ENCODE measurements at regions not wholly inside any gene's neighbourhood (a gene's known extent, or its start where the extent isn't known, plus 50 kb on each side); places are given as distances from the start of the nearest gene placed in this dataset.
"Not testable (repeated sequence)": the region's sequence is repeated elsewhere in the genome, so short reads cannot be mapped to it uniquely, and the experiment has no call there.

- no peak for DNase-seq
Observed at GRCh38 chr18:43341014-43341413, 63.7 kb upstream of the SYT4 start.

- DNase-seq, result no peak
Observed at GRCh38 chr18:43350176-43350575, 72.9 kb upstream of the SYT4 start.

- no peak for DNase-seq
Observed at GRCh38 chr18:43364535-43364934, 87.2 kb upstream of the SYT4 start.

GRCh38 chr18:43367895-43368294, 90.6 kb upstream of the SYT4 start:
- no peak for DNase-seq

GRCh38 chr18:43369311-43369710, 92.0 kb upstream of the SYT4 start:
- DNase-seq, result not testable (repeated sequence)

- no peak for DNase-seq
Observed at GRCh38 chr18:43372773-43373172, 95.5 kb upstream of the SYT4 start.

- DNase-seq, result no peak
Observed at GRCh38 chr18:43380104-43380672, 102.9 kb upstream of the SYT4 start.

GRCh38 chr18:43382641-43383403, 105.5 kb upstream of the SYT4 start:
- DNase-seq, result no peak

GRCh38 chr18:43389163-43389562, 111.9 kb upstream of the SYT4 start:
- DNase-seq, result no peak

GRCh38 chr18:43392168-43392567, 114.9 kb upstream of the SYT4 start:
- no peak for DNase-seq

GRCh38 chr18:43393174-43393573, 115.9 kb upstream of the SYT4 start:
- peak; percentile 13 for DNase-seq

- DNase-seq, result peak; percentile 0
Observed at GRCh38 chr18:43396266-43396665, 119.0 kb upstream of the SYT4 start.

GRCh38 chr18:43398601-43399000, 121.3 kb upstream of the SYT4 start:
- no peak for DNase-seq

GRCh38 chr18:43405097-43405496, 127.8 kb upstream of the SYT4 start:
- DNase-seq, result no peak

GRCh38 chr18:43414006-43414405, 136.7 kb upstream of the SYT4 start:
- DNase-seq, result no peak

- DNase-seq, result no peak
Observed at GRCh38 chr18:43420091-43420490, 142.8 kb upstream of the SYT4 start.

- DNase-seq, result no peak
Observed at GRCh38 chr18:43420950-43421349, 143.7 kb upstream of the SYT4 start.

GRCh38 chr18:43422518-43422917, 145.2 kb upstream of the SYT4 start:
- DNase-seq, result no peak

- DNase-seq, result no peak
Observed at GRCh38 chr18:43435851-43436250, 158.6 kb upstream of the SYT4 start.

GRCh38 chr18:43442131-43442530, 164.8 kb upstream of the SYT4 start:
- DNase-seq, result no peak

- DNase-seq, result no peak
Observed at GRCh38 chr18:43442571-43442970, 165.3 kb upstream of the SYT4 start.

GRCh38 chr18:43465483-43465882, 188.2 kb upstream of the SYT4 start:
- DNase-seq, result no peak

- DNase-seq, result no peak
Observed at GRCh38 chr18:43471873-43472272, 194.6 kb upstream of the SYT4 start.

- DNase-seq, result no peak
Observed at GRCh38 chr18:43481069-43481468, 203.8 kb upstream of the SYT4 start.

- no peak for DNase-seq
Observed at GRCh38 chr18:43482136-43482535, 204.8 kb upstream of the SYT4 start.
